Fibroblast of the conjunctiva (primary cell): ENCODE measurements at regions not wholly inside any gene's neighbourhood (a gene's known extent, or its start where the extent isn't known, plus 50 kb on each side); places are given as distances from the start of the nearest gene placed in this dataset.
A peak's percentile ranks its signal among the peaks of the same experiment; 100 is the strongest.

ENCODE experiments used
- DNase-seq: peaks from one replicate; pipeline ENCODE4 v3.0.0-alpha.2; 2010; ENCODE audit warnings: low read depth

- DNase-seq = no peak
Measured at GRCh38 chr9:95670122-95670521, 153.4 kb upstream of the PTCH1 start.

DNA sequence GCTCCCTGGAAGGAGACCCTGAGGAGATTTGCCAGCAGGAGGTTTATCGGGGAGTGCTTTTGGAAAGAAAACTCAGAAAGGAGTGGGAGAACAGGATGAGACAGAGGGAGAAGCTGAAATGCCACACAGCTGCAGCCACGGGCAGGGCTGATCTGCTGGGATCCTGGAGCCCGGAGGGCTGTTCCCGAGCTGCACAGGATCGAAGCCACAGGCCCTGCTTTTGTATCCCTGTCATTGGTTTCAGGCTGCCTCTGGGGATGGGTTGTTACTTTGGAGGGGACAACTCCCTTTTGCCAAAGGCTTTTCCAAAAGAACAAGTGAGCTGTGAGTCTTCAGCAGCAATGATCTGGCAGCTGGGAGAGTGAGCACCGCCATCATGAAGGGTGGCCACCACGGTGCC is 152.5 kb upstream of the PTCH1 start:
- no peak for DNase-seq

DNA sequence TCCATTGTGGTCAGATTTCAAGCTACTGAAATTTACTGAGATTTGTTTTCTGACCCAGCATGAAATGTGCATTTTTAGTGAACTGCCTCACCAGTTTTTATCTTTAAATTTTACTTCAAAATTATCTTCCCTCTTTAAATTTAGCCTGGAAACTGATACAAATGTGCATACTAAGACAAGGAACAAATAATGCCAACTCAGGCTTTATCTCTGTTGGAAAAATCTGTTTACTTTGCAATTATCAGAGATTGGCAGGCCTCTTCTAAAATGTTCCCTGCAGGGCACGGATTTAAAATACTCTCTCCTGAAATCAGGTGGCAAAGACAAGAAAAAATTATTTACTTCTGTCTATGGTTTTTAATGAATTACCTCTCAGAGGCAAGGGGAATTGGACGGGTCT is 151.0 kb upstream of the PTCH1 start:
- DNase-seq = no peak

GRCh38 chr9:95666785-95667155 is 150.0 kb upstream of the PTCH1 start:
- DNase-seq = no peak

DNA sequence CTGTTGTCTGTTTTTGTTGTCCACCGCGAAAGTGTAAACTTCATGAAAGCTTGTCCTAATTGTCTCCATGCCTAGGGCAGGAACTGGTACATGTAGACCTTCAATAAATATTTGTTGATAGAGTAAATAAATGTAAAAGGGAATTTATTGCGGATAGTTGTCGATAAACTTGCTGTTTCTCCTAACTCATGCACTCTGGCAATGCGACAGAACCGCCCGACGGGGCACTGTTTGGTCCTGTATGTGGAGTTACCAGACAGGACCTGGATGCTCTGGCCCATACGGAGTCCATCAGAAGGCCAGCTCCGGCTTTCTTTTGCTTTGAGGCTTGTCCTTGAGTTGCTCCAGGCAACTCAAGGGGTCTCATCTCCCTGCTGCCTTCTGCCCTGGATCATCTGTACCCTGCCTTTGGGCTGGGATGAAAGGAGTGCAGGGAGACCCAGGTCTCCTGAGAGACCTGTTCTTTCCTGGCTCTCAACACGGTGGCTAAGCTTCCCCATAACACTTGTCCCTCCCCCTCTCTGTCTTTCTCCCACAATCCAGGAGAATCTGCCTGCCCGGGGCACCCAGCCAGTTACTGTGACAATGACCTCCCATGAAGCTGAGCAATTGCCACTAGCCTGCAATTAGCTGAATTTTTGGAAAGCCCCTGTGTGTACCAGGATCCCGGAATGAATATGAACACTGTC is 149.5 kb upstream of the PTCH1 start:
- no peak for DNase-seq

- no peak for DNase-seq
Measured at GRCh38 chr9:95653246-95653645, 136.5 kb upstream of the PTCH1 start.

- DNase-seq = no peak
Measured at GRCh38 chr9:95650720-95651119, 133.9 kb upstream of the PTCH1 start.

DNA sequence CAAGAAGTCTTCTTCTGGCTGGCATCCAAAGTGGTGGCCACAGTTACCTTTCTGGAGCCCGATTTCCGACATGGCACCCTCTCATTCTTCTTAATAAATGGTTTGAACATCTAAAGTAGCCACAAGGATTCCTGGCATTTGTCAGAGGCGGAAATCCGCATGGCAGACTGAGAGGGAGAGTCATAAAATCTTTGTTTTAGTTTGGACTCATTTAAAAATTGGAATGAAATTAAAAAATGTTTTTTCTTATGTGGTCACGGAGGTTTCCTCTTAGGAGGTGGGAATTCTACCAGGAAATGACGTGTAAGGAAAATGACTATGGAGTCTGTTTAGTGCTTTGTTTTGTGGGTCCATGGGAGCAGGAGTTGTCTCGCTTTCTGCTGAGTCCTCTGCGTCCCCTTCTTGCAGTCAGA is 133.0 kb upstream of the PTCH1 start:
- DNase-seq = no peak

DNA sequence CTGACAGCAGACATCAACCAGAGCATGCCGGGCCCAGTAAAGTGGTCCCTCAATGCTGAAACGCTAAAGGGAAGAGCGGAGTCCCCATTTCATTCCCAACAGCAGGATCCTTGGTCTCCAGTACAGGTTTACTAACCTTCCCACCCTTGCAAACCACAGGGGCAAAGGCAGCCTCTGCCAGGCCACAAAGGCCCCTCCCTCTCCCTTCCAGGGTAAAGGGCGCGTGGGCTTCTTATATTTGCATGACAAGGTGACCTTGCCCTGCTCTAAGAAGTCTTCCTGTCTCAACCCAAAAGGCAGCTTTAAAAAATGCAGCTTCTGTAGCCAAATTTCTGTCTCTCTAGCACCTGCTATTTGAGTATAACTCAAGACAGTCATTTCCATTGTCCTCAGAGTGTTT is 131.5 kb upstream of the PTCH1 start:
- DNase-seq = no peak

DNA sequence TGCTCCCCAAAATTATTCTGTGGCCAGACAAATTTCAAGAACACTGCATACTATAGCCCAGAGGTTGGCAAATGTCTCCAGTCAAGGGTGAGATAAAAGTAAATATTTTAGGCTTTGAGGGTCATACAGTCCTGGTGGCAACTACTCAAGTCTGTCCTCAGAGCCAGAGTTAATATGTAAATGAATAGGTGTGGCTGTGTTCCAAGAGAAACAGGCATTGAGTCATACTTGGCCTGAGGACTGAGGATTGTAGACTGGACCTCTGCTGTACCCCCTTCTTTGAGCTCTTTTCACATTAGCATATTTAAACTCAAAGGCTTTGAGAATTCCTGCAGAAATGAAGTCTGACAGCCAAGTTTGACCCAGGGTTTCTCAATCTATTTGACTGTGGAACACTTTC is 129.2 kb upstream of the PTCH1 start:
- peak; percentile 14 for DNase-seq

DNA sequence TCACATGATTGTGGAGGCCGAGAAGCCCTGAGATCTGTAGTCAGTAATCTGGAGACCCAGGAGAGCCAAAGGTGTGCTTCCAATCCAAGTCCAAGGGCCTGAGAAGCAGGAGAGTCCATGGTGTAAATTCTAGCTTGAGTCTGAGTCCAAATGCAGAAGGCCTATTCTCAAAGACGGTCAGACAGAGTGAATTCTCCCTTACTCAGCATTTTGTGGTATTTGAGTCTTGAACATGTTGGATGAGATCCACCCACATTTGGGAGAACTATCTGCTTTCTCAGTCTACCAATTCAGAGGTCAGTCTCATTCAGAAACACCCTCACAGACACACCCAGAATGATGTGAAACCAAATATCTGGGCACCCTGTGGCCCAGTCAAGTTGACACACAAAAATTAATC is 128.8 kb upstream of the PTCH1 start:
- DNase-seq = no peak

DNA sequence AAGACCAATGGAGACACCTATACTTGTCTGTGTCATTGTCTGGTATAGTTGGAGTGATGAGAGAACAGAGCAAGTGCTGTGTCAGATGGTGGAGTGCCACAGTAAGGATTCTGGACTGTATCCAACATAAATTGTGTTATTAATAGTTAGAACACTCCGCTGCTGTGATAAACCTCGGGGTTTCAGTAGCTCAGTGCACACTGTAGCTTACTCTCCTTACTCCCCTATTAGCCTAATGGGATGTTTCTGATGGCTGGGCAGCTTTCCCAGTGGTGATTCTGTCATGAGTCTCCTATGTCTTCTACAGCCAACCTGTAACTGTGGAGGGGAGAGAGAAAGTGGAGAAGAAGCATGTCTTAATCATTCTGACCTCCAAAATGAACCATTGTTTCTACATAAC is 127.6 kb upstream of the PTCH1 start:
- peak; percentile 18 for DNase-seq

DNA sequence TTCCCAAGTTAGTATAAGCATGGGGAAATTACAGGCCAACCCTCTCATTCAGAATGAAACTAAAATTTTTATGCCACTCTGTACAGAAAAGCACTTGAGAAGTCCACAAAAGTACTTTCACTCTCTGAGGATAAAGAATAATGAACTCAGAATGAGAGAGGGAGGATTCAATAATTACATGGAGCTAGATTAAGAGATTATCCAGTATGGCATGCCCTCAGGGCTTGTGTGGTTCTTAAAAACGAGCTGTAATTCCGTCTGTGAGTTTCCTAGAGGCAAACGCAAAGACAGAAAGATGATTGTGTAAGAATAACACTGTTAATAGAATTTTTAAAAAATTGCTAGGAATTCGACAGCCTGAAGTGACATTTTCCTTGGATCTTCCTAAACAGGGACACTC is 126.8 kb upstream of the PTCH1 start:
- DNase-seq = no peak

DNA sequence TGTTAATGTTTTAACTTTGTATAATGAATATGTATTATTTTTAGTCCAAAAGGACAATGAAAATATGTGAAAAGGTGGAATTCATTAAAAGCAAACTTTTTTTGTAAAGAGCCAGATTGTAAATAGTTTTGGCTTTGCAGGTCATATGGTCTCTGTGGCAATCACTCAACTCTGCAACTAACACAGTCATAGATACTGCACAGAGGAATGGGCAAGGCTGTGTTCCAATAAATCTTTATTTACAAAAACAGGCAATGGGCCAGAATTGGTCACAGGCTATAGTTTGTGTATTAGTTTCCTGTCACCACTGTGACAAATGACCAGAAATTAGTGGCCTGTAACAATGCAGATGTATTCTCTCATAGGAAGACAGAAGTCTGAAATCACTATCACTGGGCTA is 125.4 kb upstream of the PTCH1 start:
- DNase-seq = no peak

- no peak for DNase-seq
Measured at GRCh38 chr9:95641586-95641985, 124.8 kb upstream of the PTCH1 start.

DNA sequence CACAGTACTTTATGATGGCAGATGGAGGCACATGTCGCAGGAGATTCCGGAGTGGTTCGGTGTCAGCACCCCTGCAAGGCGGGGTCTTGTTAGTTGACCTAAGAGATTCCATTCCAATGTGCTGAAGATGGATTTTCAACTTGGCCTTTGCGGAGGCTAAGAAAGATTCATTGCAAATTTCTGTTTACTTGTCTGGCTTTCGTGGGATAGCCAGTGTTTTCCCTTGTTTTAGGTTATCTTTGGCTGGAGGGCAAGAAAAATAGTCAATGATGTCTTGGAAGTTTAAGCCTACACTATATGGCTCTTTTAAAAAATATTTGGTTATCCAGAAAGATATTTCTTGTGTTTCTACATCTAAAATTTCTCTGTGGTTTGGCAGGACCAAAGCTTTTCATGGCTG is 123.6 kb upstream of the PTCH1 start:
- DNase-seq = no peak

GRCh38 chr9:95635986-95636671 is 119.4 kb upstream of the PTCH1 start:
- no peak for DNase-seq

DNA sequence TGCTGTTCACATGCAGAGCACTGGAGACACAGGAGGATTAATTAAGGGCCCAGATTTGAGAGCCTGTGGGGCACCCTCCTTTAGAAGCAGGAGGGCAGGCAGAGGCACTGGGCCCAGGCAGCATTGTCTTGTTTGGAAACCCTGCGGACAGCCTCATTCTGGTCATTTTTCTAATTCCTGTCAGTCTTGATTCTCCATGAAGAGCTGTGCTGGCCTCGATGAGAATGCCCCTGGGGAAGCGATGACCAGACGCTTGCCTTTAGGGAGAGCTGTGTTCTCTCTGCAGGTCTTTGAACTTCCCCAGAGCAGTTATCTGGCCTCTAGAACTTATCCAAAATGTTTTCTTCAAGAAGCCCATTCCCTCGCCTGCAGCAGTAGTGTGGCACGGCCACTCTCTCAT is 117.8 kb upstream of the PTCH1 start:
- DNase-seq = no peak

DNA sequence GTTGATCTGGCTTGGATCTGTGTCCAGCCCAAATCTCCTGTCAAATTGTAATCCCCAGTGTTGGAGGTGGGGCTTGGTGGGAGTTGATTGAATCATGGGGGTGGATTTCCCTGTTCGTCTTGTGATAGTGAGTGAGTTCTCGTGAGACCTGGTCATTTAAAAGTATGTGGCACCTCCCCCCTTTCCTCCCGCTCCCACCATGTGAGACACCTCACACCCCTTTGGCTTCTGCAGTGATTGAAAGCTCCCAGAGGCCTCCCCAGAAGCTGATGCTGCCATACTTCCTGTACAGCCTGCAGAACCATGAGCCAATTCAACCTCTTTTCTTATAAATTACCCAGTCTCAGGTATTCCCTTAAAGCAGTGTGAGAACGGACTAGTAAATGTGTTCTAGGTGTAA is 117.3 kb upstream of the PTCH1 start:
- no peak for DNase-seq

- DNase-seq = no peak
Measured at GRCh38 chr9:95629585-95629984, 112.8 kb upstream of the PTCH1 start.

GRCh38 chr9:95627802-95628201 is 111.0 kb upstream of the PTCH1 start:
- DNase-seq = no peak

GRCh38 chr9:95626885-95627558 is 110.3 kb upstream of the PTCH1 start:
- DNase-seq = no peak

GRCh38 chr9:95626341-95626740 is 109.6 kb upstream of the PTCH1 start:
- no peak for DNase-seq

DNA sequence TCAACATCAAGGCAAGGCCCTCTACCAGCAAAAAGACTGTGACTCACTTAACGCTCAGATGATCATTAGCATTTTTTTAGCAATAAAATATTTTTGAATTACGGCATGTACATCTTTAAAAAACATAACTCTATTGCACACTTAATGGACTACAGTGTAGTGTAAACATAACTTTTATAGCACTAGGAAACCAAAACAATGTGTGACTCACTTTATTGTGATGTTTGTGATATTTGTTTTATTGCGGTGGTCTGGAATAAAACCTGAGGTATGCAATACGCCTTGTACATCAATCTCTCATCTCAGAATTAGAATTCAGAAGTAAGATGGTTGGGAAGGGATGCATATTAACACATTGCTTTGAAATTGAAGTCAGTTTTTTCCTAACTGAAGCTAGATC is 106.9 kb upstream of the PTCH1 start:
- DNase-seq = no peak
